HL-60 (cell line): ENCODE measurements at regions not wholly inside any gene's neighbourhood (a gene's known extent, or its start where the extent isn't known, plus 50 kb on each side); places are given as distances from the start of the nearest gene placed in this dataset.

Experiments used
- DNase-seq, 2 experiments: peaks; one replicate each; pipeline ENCODE4 v3.0.0-alpha.2; 2010 to 2020; ENCODE audit warnings: low read depth in 1 of 2, low spot score in 1 of 2
- H3K27ac ChIP-seq: fragments of 250-450 bp; sonication (Bioruptor Pico); replicated peaks from 2 replicates; pipeline ENCODE4 v1.5.1; 2020; ENCODE audit warnings: mild to moderate bottlenecking, moderate library complexity
- H3K27me3 ChIP-seq: fragments of 250-450 bp; sonication (Bioruptor Pico); 2 replicates; pipeline ENCODE4 v1.5.1; 2021; ENCODE audit warnings: mild to moderate bottlenecking, moderate library complexity; ENCODE audit not compliant: insufficient read depth, poor library complexity, severe bottlenecking
- H3K4me3 ChIP-seq: replicated peaks from 2 replicates; pipeline ENCODE4 v1.5.1; 2011; ENCODE audit warnings: mild to moderate bottlenecking, control low read depth, low read length; ENCODE audit not compliant: insufficient read depth
- CTCF ChIP-seq: IDR thresholded peaks from one replicate; pipeline ENCODE4 v1.5.1; 2011; ENCODE audit warnings: low read length, control low read depth, inconsistent platforms; ENCODE audit not compliant: insufficient read depth
- GABPA ChIP-seq: IDR thresholded peaks from 2 replicates; pipeline ENCODE4 v1.6.1; 2012; ENCODE audit warnings: low read depth
- POLR2AphosphoS5 ChIP-seq: IDR thresholded peaks from 2 replicates; pipeline ENCODE4 v1.6.1; 2012; ENCODE audit warnings: low read depth
- SPI1 ChIP-seq: IDR thresholded peaks from 2 replicates; pipeline ENCODE4 v1.6.1; 2012; ENCODE audit warnings: low read depth, mild to moderate bottlenecking, borderline replicate concordance
- TF ChIP-seq, protein P1 (sequence below): IDR thresholded peaks from 2 replicates; pipeline ENCODE4 v1.6.1; 2012; ENCODE audit warnings: low read depth; ENCODE audit not compliant: insufficient replicate concordance

DNA sequence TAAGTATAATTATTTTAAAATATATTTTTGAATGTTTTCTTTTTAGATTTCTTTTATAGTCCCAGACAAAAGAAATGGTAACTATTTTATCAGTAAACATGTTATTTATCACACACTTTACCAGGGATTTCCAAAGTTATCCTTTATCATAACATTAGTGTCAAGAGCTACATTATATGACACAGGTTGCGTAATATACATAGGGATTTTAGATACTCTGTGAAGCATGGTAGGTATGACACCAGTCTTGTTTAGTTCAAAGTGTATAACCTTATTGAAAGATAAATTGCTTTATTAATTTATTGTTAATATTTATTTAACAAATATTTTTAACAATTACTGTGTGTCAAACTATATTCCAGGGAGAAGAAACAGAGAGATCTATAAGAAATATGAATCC lies 163.3 kb upstream of the PABPC4L start:
- no peak for TF ChIP-seq POLR2AphosphoS5
- no peak for TF ChIP-seq GABPA
- TF ChIP-seq, protein P1, sequence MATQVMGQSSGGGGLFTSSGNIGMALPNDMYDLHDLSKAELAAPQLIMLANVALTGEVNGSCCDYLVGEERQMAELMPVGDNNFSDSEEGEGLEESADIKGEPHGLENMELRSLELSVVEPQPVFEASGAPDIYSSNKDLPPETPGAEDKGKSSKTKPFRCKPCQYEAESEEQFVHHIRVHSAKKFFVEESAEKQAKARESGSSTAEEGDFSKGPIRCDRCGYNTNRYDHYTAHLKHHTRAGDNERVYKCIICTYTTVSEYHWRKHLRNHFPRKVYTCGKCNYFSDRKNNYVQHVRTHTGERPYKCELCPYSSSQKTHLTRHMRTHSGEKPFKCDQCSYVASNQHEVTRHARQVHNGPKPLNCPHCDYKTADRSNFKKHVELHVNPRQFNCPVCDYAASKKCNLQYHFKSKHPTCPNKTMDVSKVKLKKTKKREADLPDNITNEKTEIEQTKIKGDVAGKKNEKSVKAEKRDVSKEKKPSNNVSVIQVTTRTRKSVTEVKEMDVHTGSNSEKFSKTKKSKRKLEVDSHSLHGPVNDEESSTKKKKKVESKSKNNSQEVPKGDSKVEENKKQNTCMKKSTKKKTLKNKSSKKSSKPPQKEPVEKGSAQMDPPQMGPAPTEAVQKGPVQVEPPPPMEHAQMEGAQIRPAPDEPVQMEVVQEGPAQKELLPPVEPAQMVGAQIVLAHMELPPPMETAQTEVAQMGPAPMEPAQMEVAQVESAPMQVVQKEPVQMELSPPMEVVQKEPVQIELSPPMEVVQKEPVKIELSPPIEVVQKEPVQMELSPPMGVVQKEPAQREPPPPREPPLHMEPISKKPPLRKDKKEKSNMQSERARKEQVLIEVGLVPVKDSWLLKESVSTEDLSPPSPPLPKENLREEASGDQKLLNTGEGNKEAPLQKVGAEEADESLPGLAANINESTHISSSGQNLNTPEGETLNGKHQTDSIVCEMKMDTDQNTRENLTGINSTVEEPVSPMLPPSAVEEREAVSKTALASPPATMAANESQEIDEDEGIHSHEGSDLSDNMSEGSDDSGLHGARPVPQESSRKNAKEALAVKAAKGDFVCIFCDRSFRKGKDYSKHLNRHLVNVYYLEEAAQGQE: no peak
- no peak for TF ChIP-seq CTCF
- TF ChIP-seq SPI1: no peak
- no peak for DNase-seq
- Histone ChIP-seq H3K4me3 (no peak overlapping the region), H3K27ac (no peak overlapping the region), H3K27me3 (no peaks in the 10 kb centered on the region)

GRCh38 chr4:134345244-134345643 lies 143.7 kb upstream of the PABPC4L start:
- no peak for DNase-seq
- Histone ChIP-seq H3K4me3 (no peak overlapping the region), H3K27me3 (no peaks in the 10 kb centered on the region), H3K27ac (no peak overlapping the region)
- no peak for TF ChIP-seq CTCF
- no peak for TF ChIP-seq GABPA
- TF ChIP-seq, protein P1: no peak
- TF ChIP-seq SPI1: no peak
- no peak for TF ChIP-seq POLR2AphosphoS5

GRCh38 chr4:134343656-134344055 lies 142.1 kb upstream of the PABPC4L start:
- H3K4me3 ChIP-seq: no peak overlapping the region
- no peaks in the 10 kb centered on the region for H3K27me3 ChIP-seq
- no peak for DNase-seq
- no peak overlapping the region for H3K27ac ChIP-seq
- no peak for TF ChIP-seq CTCF
- TF ChIP-seq GABPA: no peak
- TF ChIP-seq, protein P1: no peak
- no peak for TF ChIP-seq POLR2AphosphoS5
- no peak for TF ChIP-seq SPI1
